SU-DHL-6 (cell line): ENCODE measurements at regions not wholly inside any gene's neighbourhood (a gene's known extent, or its start where the extent isn't known, plus 50 kb on each side); places are given as distances from the start of the nearest gene placed in this dataset.

ENCODE experiments used
- H2AFZ ChIP-seq: fragments of 200-600 bp; sonication (generic); 2 replicates; pipeline ENCODE4 v1.6.1; 2014; ENCODE audit warnings: low read depth, mild to moderate bottlenecking, moderate library complexity, mixed read lengths, antibody characterized with exemption, low read length; ENCODE audit not compliant: severe bottlenecking
- H3F3A ChIP-seq: fragments of 200-600 bp; shearing (Covaris generic); 2 replicates; pipeline ENCODE4 v1.6.0; 2016; ENCODE audit warnings: antibody characterized with exemption, mild to moderate bottlenecking; ENCODE audit not compliant: insufficient read depth
- H3K27ac ChIP-seq: fragments of 200-600 bp; sonication (generic); 2 replicates; pipeline ENCODE4 v1.5.1; 2016; ENCODE audit warnings: low read depth, mild to moderate bottlenecking, low read length, moderate library complexity, mixed read lengths
- H3K27me3 ChIP-seq: fragments of 200-600 bp; sonication (generic), shearing (Covaris generic); 2 replicates; pipeline ENCODE4 v1.6.0; 2014; ENCODE audit warnings: mild to moderate bottlenecking, low read length
- H3K36me3 ChIP-seq: fragments of 200-600 bp; sonication (generic); 2 replicates; pipeline ENCODE4 v1.6.1; 2014; ENCODE audit warnings: mild to moderate bottlenecking, low read length, mixed read lengths
- H3K4me2 ChIP-seq: fragments of 300-600, 200-600 bp; shearing (Covaris generic), sonication (generic); 2 replicates; pipeline ENCODE4 v1.6.0; 2014; ENCODE audit warnings: low read length, low read depth, mild to moderate bottlenecking; ENCODE audit not compliant: poor library complexity, severe bottlenecking
- H3K4me3 ChIP-seq: fragments of 200-600 bp; sonication (generic); 2 replicates; pipeline ENCODE4 v1.5.1; 2014; ENCODE audit warnings: antibody characterized with exemption, low read length, mild to moderate bottlenecking, mixed read lengths; ENCODE audit not compliant: insufficient read depth, poor library complexity, severe bottlenecking
- H3K79me2 ChIP-seq: fragments of 200-600 bp; sonication (generic); 2 replicates; pipeline ENCODE4 v1.6.1; 2014; ENCODE audit warnings: mild to moderate bottlenecking, low read length, moderate library complexity; ENCODE audit not compliant: insufficient read depth
- H3K9ac ChIP-seq: fragments of 200-600 bp; sonication (generic); 2 replicates; pipeline ENCODE4 v1.7.0; 2014; ENCODE audit warnings: mild to moderate bottlenecking, low read length
- H3K9me2 ChIP-seq: fragments of 200-600 bp; sonication (generic); replicated peaks from 2 replicates; pipeline ENCODE4 v1.6.1; 2014; ENCODE audit warnings: low read length; ENCODE audit not compliant: insufficient read depth
- H3K9me3 ChIP-seq: fragments of 200-600 bp; sonication (generic); 2 replicates; pipeline ENCODE4 v1.6.1; 2014; ENCODE audit warnings: low read length, mixed read lengths; ENCODE audit not compliant: insufficient read depth
- H4K20me1 ChIP-seq: fragments of 200-600 bp; sonication (generic); 2 replicates; pipeline ENCODE4 v1.6.1; 2014; ENCODE audit warnings: low read depth, mild to moderate bottlenecking, antibody characterized with exemption, low read length, moderate library complexity, mixed read lengths
- CTCF ChIP-seq: fragments of 200-600 bp; sonication (generic); IDR thresholded peaks from one replicate; pipeline ENCODE4 v1.5.1; 2017; ENCODE audit warnings: antibody characterized with exemption, mild to moderate bottlenecking, low read length, moderate library complexity; ENCODE audit not compliant: insufficient read depth, poor library complexity, severe bottlenecking
- EZH2phosphoT487 ChIP-seq: fragments of 200-600 bp; sonication (generic), shearing (Covaris generic); conservative IDR thresholded peaks from 2 replicates; pipeline ENCODE4 v1.6.1; 2018; ENCODE audit warnings: mild to moderate bottlenecking, antibody characterized with exemption, low read length, moderate library complexity, mixed read lengths

GRCh38 chr4:182023469-182023868 is 219.7 kb upstream of the TENM3 start:
- Histone ChIP-seq H4K20me1 (no peaks in the 10 kb centered on the region), H3K9me3 (no peaks in the 10 kb centered on the region), H3K9me2 (no peaks in the 10 kb centered on the region), H2AFZ (no peak overlapping the region), H3K27me3 (no peaks in the 10 kb centered on the region), H3K79me2 (no peaks in the 10 kb centered on the region), H3F3A (no peaks in the 10 kb centered on the region), H3K27ac (no peak overlapping the region), H3K9ac (no peak overlapping the region), H3K36me3 (no peaks in the 10 kb centered on the region), H3K4me3 (no peak overlapping the region), H3K4me2 (no peak overlapping the region)
- TF ChIP-seq EZH2phosphoT487 (no peak), CTCF (no peak)

- TF ChIP-seq CTCF (no peak), EZH2phosphoT487 (no peak)
- Histone ChIP-seq H3K9me3 (no peaks in the 10 kb centered on the region), H3K27ac (no peak overlapping the region), H4K20me1 (no peaks in the 10 kb centered on the region), H3K79me2 (no peaks in the 10 kb centered on the region), H3K9ac (no peak overlapping the region), H3K4me3 (no peak overlapping the region), H3F3A (no peaks in the 10 kb centered on the region), H2AFZ (no peak overlapping the region), H3K36me3 (no peaks in the 10 kb centered on the region), H3K9me2 (no peaks in the 10 kb centered on the region), H3K4me2 (no peak overlapping the region), H3K27me3 (no peaks in the 10 kb centered on the region)
These were observed 200.3 kb upstream of the TENM3 start for GRCh38 chr4:182042945-182043344.

GRCh38 chr4:182048871-182049270 is 194.3 kb upstream of the TENM3 start:
- Histone ChIP-seq H3K79me2 (no peaks in the 10 kb centered on the region), H3K36me3 (no peaks in the 10 kb centered on the region), H3K4me2 (no peak overlapping the region), H4K20me1 (no peaks in the 10 kb centered on the region), H3K9me2 (no peaks in the 10 kb centered on the region), H3K27ac (no peak overlapping the region), H3K9ac (no peak overlapping the region), H3K4me3 (no peak overlapping the region), H3F3A (no peaks in the 10 kb centered on the region), H3K9me3 (no peaks in the 10 kb centered on the region), H2AFZ (no peak overlapping the region), H3K27me3 (no peaks in the 10 kb centered on the region)
- no peak for TF ChIP-seq CTCF
- TF ChIP-seq EZH2phosphoT487, result no peak

- no peaks in the 10 kb centered on the region for H3K9me3 ChIP-seq
- TF ChIP-seq CTCF, result no peak
- no peak for TF ChIP-seq EZH2phosphoT487
- no peaks in the 10 kb centered on the region for H3F3A ChIP-seq
- H3K9ac ChIP-seq, result no peak overlapping the region
- no peaks in the 10 kb centered on the region for H3K36me3 ChIP-seq
- H3K4me3 ChIP-seq, result no peak overlapping the region
- H2AFZ ChIP-seq, result no peak overlapping the region
- H3K27ac ChIP-seq, result no peak overlapping the region
- H4K20me1 ChIP-seq, result no peaks in the 10 kb centered on the region
- H3K9me2 ChIP-seq, result no peaks in the 10 kb centered on the region
- H3K79me2 ChIP-seq, result no peaks in the 10 kb centered on the region
- no peaks in the 10 kb centered on the region for H3K27me3 ChIP-seq
- H3K4me2 ChIP-seq, result no peak overlapping the region
These were observed 186.3 kb upstream of the TENM3 start for GRCh38 chr4:182056866-182057265.
